ENCODE measurements at regions not wholly inside any gene's neighbourhood (a gene's known extent, or its start where the extent isn't known, plus 50 kb on each side); places are given as distances from the start of the nearest gene placed in this dataset.

DNA sequence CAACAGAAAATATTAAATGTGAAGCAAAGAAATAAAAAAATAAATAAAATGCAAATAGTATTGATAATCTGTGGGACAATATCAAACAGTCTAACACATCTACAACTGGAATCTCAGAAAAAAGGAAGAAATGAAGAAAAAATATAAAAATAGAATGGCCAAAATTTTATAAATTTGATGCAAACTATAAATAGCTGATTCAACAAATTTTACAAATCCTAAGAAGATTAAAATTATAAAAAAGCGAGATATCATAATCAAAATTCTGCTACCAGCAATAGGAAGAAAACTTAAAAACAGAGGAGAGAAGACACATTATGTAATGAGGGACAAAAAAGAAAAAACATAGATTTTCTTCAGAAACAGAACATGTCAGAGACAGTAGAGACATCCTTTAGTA lies 129.2 kb upstream of the IRX1 start:
- Histone ChIP-seq H3K4me2 (ENCODE audit: low read length) (no peak overlapping the region), H3K79me2 (ENCODE audit: insufficient read depth, low read length) (no peaks in the 10 kb centered on the region), H3K9ac (ENCODE audit: low read length) (no peak overlapping the region), H3K9me2 (ENCODE audit: insufficient read depth) (no peaks in the 10 kb centered on the region), H3K27me3 (ENCODE audit: insufficient read depth, low read length) (no peaks in the 10 kb centered on the region), H3K4me3 (replicated peaks in 1 of 2; ENCODE audit: low read depth in 1 of 2, low read length in 2 of 2) (no peak overlapping the region), H2AFZ (ENCODE audit: low read depth, low read length, poor library complexity, severe bottlenecking) (no peak overlapping the region), H4K20me1 (ENCODE audit: insufficient read depth) (no peaks in the 10 kb centered on the region; the same call in 1 of the 2 replicates), H3K4me1 (ENCODE audit: control insufficient read depth in 1 of 2, insufficient read depth in 2 of 2, low read length in 2 of 2) (no peaks in the 10 kb centered on the region), H3K36me3 (ENCODE audit: control insufficient read depth in 1 of 2, insufficient read depth in 2 of 2, low read length in 2 of 2) (no peaks in the 10 kb centered on the region), H3K9me3 (ENCODE audit: control insufficient read depth in 1 of 2, insufficient read depth in 1 of 2, low read depth in 1 of 2, low read length in 2 of 2) (peaks cover 7 to 22% of the 10 kb centered on the region in 2 experiments; a peak in 2 of 4 replicates), H3K27ac (ENCODE audit: low read depth, low read length) (no peak overlapping the region)
- ChIA-PET POLR2A (no interaction called here), CTCF (no interaction called here), RAD21 (ENCODE audit: low non-redundant PET in 1 of 2, low total read pairs in 2 of 2, uncharacterized antibody in 2 of 2, unreplicated experiment in 2 of 2) (no interaction called here)
- BruUV-seq (replicated peaks), result no TSS peak
- ATAC-seq (no peak), DNase-seq (ENCODE audit: low read depth, low spot score) (no peak)
- TF ChIP-seq YY1 (IDR thresholded peaks at IDR 0.05; ENCODE audit: extremely low read depth, insufficient replicate concordance, low read depth, low read length), result no peak
- TF ChIP-seq CEBPB (IDR thresholded peaks at IDR 0.05; ENCODE audit: low read depth), result no peak
- TF ChIP-seq, protein P1, sequence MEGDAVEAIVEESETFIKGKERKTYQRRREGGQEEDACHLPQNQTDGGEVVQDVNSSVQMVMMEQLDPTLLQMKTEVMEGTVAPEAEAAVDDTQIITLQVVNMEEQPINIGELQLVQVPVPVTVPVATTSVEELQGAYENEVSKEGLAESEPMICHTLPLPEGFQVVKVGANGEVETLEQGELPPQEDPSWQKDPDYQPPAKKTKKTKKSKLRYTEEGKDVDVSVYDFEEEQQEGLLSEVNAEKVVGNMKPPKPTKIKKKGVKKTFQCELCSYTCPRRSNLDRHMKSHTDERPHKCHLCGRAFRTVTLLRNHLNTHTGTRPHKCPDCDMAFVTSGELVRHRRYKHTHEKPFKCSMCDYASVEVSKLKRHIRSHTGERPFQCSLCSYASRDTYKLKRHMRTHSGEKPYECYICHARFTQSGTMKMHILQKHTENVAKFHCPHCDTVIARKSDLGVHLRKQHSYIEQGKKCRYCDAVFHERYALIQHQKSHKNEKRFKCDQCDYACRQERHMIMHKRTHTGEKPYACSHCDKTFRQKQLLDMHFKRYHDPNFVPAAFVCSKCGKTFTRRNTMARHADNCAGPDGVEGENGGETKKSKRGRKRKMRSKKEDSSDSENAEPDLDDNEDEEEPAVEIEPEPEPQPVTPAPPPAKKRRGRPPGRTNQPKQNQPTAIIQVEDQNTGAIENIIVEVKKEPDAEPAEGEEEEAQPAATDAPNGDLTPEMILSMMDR (IDR thresholded peaks at IDR 0.05 in 2 of 3, conservative IDR thresholded peaks at IDR 0.05 in 1 of 3; ENCODE audit: borderline replicate concordance in 1 of 3, insufficient read depth in 1 of 3, low read depth in 2 of 3, low read length in 2 of 3), result no peak
- TF ChIP-seq POLR2AphosphoS5 (IDR thresholded peaks at IDR 0.05; ENCODE audit: low read depth, low read length), result no peak
- no peak for TF ChIP-seq EZH2 (IDR thresholded peaks at IDR 0.05)
- TF ChIP-seq JUND (IDR thresholded peaks at IDR 0.05), result no peak
- TF ChIP-seq, protein P2, sequence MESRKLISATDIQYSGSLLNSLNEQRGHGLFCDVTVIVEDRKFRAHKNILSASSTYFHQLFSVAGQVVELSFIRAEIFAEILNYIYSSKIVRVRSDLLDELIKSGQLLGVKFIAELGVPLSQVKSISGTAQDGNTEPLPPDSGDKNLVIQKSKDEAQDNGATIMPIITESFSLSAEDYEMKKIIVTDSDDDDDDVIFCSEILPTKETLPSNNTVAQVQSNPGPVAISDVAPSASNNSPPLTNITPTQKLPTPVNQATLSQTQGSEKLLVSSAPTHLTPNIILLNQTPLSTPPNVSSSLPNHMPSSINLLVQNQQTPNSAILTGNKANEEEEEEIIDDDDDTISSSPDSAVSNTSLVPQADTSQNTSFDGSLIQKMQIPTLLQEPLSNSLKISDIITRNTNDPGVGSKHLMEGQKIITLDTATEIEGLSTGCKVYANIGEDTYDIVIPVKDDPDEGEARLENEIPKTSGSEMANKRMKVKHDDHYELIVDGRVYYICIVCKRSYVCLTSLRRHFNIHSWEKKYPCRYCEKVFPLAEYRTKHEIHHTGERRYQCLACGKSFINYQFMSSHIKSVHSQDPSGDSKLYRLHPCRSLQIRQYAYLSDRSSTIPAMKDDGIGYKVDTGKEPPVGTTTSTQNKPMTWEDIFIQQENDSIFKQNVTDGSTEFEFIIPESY (IDR thresholded peaks at IDR 0.05; ENCODE audit: extremely low read depth, insufficient replicate concordance, low read length), result no peak
- TF ChIP-seq RAD21 (IDR thresholded peaks at IDR 0.05; ENCODE audit: low read depth), result no peak
- TF ChIP-seq POLR2A (IDR thresholded peaks at IDR 0.05; ENCODE audit: borderline replicate concordance, extremely low read depth, insufficient read depth, insufficient read length), result no peak
- TF ChIP-seq EGR1 (IDR thresholded peaks at IDR 0.05; ENCODE audit: low read depth), result no peak
- no peak for TF ChIP-seq ZNF274 (IDR thresholded peaks at IDR 0.05; ENCODE audit: low read depth, low read length)
- no peak for TF ChIP-seq ELF1 (IDR thresholded peaks at IDR 0.05; ENCODE audit: borderline replicate concordance, low read depth)
- TF ChIP-seq, protein P3, sequence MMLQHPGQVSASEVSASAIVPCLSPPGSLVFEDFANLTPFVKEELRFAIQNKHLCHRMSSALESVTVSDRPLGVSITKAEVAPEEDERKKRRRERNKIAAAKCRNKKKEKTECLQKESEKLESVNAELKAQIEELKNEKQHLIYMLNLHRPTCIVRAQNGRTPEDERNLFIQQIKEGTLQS (IDR thresholded peaks at IDR 0.05), result no peak
- no peak for TF ChIP-seq CBX3 (IDR thresholded peaks at IDR 0.05; ENCODE audit: low read depth)
- TF ChIP-seq SP1 (IDR thresholded peaks at IDR 0.05; ENCODE audit: low read depth), result no peak
- intact Hi-C loops (cut with micrococcal nuclease), result no loop called here
